ENCODE measurements at regions not wholly inside any gene's neighbourhood (a gene's known extent, or its start where the extent isn't known, plus 50 kb on each side); places are given as distances from the start of the nearest gene placed in this dataset.

DNA sequence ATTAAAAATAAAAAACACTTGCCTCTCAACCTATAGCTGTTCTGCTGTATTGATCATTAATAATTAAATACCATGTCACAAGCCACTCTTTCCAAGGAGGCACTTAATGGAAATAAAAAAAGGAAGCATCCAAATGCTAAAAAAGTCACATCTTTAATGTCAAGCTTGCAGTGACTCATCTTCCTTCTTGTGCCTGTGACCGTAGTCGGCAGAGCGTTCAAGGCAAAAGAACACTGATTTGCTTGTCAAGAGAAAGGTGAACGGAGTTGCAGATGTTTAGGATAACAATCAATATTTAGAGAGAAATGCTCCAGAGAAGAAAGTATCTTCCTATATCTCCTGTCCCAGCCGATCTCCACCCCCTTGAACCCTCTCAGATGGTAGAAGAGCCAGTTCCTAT lies 341.0 kb upstream of the OPRM1 start:
- H3K9me3 ChIP-seq = no peaks in the 10 kb centered on the region
- no peak for DNase-seq
- TF ChIP-seq POLR2A (IDR thresholded peaks at IDR 0.05) = no peak
- TF ChIP-seq, protein P1, sequence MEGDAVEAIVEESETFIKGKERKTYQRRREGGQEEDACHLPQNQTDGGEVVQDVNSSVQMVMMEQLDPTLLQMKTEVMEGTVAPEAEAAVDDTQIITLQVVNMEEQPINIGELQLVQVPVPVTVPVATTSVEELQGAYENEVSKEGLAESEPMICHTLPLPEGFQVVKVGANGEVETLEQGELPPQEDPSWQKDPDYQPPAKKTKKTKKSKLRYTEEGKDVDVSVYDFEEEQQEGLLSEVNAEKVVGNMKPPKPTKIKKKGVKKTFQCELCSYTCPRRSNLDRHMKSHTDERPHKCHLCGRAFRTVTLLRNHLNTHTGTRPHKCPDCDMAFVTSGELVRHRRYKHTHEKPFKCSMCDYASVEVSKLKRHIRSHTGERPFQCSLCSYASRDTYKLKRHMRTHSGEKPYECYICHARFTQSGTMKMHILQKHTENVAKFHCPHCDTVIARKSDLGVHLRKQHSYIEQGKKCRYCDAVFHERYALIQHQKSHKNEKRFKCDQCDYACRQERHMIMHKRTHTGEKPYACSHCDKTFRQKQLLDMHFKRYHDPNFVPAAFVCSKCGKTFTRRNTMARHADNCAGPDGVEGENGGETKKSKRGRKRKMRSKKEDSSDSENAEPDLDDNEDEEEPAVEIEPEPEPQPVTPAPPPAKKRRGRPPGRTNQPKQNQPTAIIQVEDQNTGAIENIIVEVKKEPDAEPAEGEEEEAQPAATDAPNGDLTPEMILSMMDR (IDR thresholded peaks at IDR 0.05) = no peak
- H3K27ac ChIP-seq = no peak overlapping the region
- H3K36me3 ChIP-seq = no peaks in the 10 kb centered on the region
- intact Hi-C loops (cut with DNase I; ENCODE audit: low total_unique reads) = no loop called here
- no peaks in the 10 kb centered on the region for H3K4me1 ChIP-seq
- no peak overlapping the region for H3K4me3 ChIP-seq
- no peaks in the 10 kb centered on the region for H3K27me3 ChIP-seq

DNA sequence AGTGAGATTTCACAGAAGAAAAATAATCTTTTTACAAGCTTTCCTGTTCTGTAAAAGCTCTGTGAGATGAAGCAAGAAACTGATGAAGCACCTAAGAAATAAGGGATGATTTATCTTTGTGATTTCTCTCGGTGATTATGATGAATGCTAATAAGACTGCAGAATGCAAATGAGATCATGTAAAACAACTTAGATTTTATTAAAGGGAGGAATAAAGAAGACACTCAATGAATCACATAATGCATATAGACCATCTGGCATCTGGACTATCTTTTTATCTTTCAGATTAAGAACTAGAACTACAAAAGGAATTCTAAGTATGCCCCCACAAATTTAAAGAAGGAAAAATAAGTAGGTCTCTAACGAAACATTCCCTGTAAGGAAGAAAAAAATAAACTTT lies 361.5 kb upstream of the OPRM1 start:
- intact Hi-C loops (cut with DNase I; ENCODE audit: low total_unique reads) = no loop called here
- Histone ChIP-seq H3K36me3 (no peaks in the 10 kb centered on the region), H3K4me1 (no peaks in the 10 kb centered on the region), H3K9me3 (no peaks in the 10 kb centered on the region), H3K27me3 (no peaks in the 10 kb centered on the region), H3K27ac (no peak overlapping the region), H3K4me3 (no peak overlapping the region)
- TF ChIP-seq POLR2A (IDR thresholded peaks at IDR 0.05) = no peak
- no peak for DNase-seq

DNA sequence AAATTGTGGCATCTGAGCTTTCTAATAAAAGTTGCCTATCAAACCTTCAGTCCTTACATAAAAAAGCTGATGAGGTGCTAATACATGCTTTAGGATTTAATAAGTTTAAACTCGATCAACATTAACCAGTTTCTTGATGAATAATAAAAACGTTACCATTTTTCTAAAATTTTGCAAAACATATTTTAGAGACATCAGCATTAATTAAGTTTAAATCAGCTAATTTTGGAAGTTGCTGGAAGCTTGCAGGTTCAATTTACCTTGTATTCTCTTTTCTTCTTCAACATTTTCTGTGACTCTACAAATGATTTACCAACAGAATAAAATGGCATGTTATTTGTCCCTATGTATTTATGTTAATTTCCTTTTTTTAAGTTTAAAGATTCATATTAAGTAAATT lies 365.3 kb upstream of the OPRM1 start:
- H3K36me3 ChIP-seq = no peaks in the 10 kb centered on the region
- TF ChIP-seq, protein P1 (IDR thresholded peaks at IDR 0.05) = no peak
- TF ChIP-seq POLR2A (IDR thresholded peaks at IDR 0.05) = no peak
- intact Hi-C loops (cut with DNase I; ENCODE audit: low total_unique reads) = no loop called here
- no peaks in the 10 kb centered on the region for H3K4me1 ChIP-seq
- no peaks in the 10 kb centered on the region for H3K9me3 ChIP-seq
- H3K27me3 ChIP-seq = no peaks in the 10 kb centered on the region
- no peak for DNase-seq
- no peak overlapping the region for H3K4me3 ChIP-seq
- no peak overlapping the region for H3K27ac ChIP-seq

DNA sequence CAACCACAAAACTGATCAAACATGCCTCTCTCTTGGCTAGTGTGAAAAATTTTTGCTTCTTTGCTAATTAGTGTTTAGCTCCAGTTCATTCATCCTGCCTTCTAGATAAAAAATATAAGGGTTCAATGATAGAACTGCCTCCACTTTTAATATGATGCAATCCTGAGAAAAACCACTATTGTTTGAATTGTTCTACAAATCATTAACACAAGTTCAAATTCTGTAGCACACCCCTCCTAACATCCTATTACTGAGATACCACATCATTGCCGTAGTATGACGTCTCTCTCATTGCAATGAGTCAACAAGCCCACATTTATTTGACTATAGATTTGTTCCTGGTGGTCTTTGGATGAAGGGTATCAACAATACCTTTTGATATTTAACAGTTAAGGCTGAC lies 365.8 kb upstream of the OPRM1 start:
- DNase-seq = no peak
- Histone ChIP-seq H3K36me3 (no peaks in the 10 kb centered on the region), H3K4me1 (no peaks in the 10 kb centered on the region), H3K9me3 (no peaks in the 10 kb centered on the region), H3K27ac (no peak overlapping the region), H3K27me3 (no peaks in the 10 kb centered on the region), H3K4me3 (no peak overlapping the region)
- intact Hi-C loops (cut with DNase I; ENCODE audit: low total_unique reads) = no loop called here
- TF ChIP-seq, protein P1 (IDR thresholded peaks at IDR 0.05) = no peak
- no peak for TF ChIP-seq POLR2A (IDR thresholded peaks at IDR 0.05)

DNA sequence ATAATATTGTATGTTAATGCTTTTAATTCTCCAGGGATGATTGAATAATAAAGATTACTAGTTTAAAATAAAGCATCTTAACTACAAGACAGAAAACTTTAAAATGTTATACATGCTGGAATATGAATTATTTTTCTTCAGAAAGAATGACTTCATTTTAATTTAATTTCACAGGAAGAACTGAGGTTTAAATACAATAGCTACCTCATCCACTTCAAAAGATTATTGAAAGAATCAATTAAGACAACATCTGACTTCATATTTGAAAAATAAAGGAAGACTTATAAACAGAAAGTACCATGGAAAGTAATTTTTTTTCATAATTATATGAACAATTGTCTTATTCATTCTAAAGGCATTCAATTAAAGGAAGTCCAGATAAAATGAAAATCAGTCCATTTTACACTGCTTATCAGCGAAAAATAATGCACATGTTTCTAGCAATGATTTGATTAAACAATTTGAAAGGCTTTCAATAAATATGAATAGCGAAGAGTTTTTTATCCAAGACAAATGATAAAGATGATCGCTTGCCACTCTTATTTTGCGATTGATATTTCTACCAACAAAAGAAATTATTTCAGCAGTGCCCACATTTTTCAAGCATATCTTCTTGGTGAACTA lies 368.5 kb upstream of the OPRM1 start:
- Histone ChIP-seq H3K4me1 (no peaks in the 10 kb centered on the region), H3K27ac (no peak overlapping the region), H3K4me3 (no peak overlapping the region), H3K9me3 (no peaks in the 10 kb centered on the region), H3K27me3 (no peaks in the 10 kb centered on the region), H3K36me3 (no peaks in the 10 kb centered on the region)
- no peak for DNase-seq
- intact Hi-C loops (cut with DNase I; ENCODE audit: low total_unique reads) = no loop called here
- TF ChIP-seq POLR2A (IDR thresholded peaks at IDR 0.05) = no peak
- TF ChIP-seq, protein P1 (IDR thresholded peaks at IDR 0.05) = no peak

DNA sequence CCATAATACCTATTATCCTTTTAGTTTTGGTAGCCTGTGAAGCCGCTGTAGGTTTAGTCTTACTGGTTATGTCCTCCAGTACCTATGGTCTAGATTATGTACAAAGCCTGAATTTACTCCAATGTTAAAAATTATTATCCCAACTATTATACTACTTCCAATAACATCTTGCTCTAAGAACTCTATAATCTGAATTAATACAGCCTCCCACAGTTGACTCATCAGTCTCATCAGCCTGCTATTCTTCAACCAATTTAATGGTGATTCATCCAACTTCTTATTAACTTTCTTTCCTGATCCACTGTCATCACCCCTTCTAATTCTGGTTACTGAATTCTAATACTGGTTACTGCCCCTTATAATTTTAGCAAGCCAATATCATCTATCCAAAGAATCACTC lies 370.3 kb upstream of the OPRM1 start:
- H3K27me3 ChIP-seq = no peaks in the 10 kb centered on the region
- no peaks in the 10 kb centered on the region for H3K36me3 ChIP-seq
- DNase-seq = no peak
- no peak overlapping the region for H3K4me3 ChIP-seq
- H3K9me3 ChIP-seq = no peaks in the 10 kb centered on the region
- H3K27ac ChIP-seq = no peak overlapping the region
- intact Hi-C loops (cut with DNase I; ENCODE audit: low total_unique reads) = no loop called here
- no peaks in the 10 kb centered on the region for H3K4me1 ChIP-seq
- TF ChIP-seq POLR2A (IDR thresholded peaks at IDR 0.05) = no peak
- TF ChIP-seq, protein P1 (IDR thresholded peaks at IDR 0.05) = no peak
